Ascending aorta (tissue), 2 donors: ENCODE measurements at regions not wholly inside any gene's neighbourhood (a gene's known extent, or its start where the extent isn't known, plus 50 kb on each side); places are given as distances from the start of the nearest gene placed in this dataset.
"Not testable (repeated sequence)": the region's sequence is repeated elsewhere in the genome, so short reads cannot be mapped to it uniquely, and the experiment has no call there.

Experiments used
- DNase-seq, 2 donors: peaks; one replicate each; pipeline ENCODE4 v3.0.0-alpha.2; 2019; ENCODE audit warnings: low spot score in 2 of 2
- H3K27ac ChIP-seq, 2 donors: fragments of 200-600 bp; sonication (generic); one replicate each; pipeline ENCODE4 v1.5.1; 2016 to 2017; ENCODE audit warnings: mild to moderate bottlenecking in 1 of 2
- H3K27me3 ChIP-seq: fragments of 200-600 bp; sonication (generic); one replicate; pipeline ENCODE4 v1.5.1; 2017
- H3K36me3 ChIP-seq, 2 donors: fragments of 200-600 bp; sonication (generic); one replicate each; pipeline ENCODE4 v1.5.1; 2016
- H3K4me1 ChIP-seq, 2 donors: fragments of 200-600 bp; sonication (generic); one replicate each; pipeline ENCODE4 v1.5.1; 2016 to 2017; ENCODE audit warnings: mild to moderate bottlenecking in 1 of 2
- H3K4me3 ChIP-seq, 2 donors: fragments of 200-600 bp; sonication (generic); one replicate each; pipeline ENCODE4 v1.5.1; 2016 to 2017; ENCODE audit warnings: mild to moderate bottlenecking in 1 of 2
- H3K9me3 ChIP-seq, 2 donors: fragments of 200-600 bp; sonication (generic); one replicate each; pipeline ENCODE4 v1.5.1; 2016
- intact Hi-C: fragments of 100-400 bp; cut with DNase I; formaldehyde crosslinking; loops from one replicate; pipeline ENCODE4 v1.15.1; 2023
- TF ChIP-seq, protein P1 (sequence below), 3 experiments: fragments of 200-600 bp in 2 of 3; fragments of 450-650 bp in 1 of 3; sonication (generic) in 2 of 3; IDR thresholded peaks; one replicate each; pipeline ENCODE4 v1.5.1; 2016 to 2019; ENCODE audit warnings: antibody characterized with exemption in 3 of 3, mild to moderate bottlenecking in 1 of 3, moderate library complexity in 1 of 3

DNA sequence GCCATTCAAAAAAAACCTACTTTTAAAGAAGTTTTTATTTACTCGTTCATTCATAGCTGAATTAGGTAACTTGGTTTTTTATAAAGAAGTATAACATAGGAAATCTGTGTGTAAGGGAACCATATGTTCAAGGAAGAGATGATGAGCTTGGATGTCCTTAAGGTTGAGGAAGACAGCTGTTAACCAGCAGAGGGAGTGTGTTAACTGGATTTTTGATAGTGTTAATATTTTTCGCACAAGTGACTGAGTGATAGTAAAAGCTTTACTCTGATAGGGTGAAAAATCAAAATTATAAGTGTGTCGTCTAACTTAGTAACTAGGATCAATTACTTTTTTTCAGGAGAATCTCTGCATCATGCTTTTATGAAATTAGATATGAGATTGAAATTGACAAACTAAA is 134.7 kb downstream of the ARL5B start:
- Histone ChIP-seq H3K9me3 (no peaks in the 10 kb centered on the region), H3K4me1 (no peaks in the 10 kb centered on the region), H3K4me3 (no peak overlapping the region), H3K36me3 (no peaks in the 10 kb centered on the region), H3K27ac (no peak overlapping the region), H3K27me3 (no peaks in the 10 kb centered on the region)
- TF ChIP-seq, protein P1, sequence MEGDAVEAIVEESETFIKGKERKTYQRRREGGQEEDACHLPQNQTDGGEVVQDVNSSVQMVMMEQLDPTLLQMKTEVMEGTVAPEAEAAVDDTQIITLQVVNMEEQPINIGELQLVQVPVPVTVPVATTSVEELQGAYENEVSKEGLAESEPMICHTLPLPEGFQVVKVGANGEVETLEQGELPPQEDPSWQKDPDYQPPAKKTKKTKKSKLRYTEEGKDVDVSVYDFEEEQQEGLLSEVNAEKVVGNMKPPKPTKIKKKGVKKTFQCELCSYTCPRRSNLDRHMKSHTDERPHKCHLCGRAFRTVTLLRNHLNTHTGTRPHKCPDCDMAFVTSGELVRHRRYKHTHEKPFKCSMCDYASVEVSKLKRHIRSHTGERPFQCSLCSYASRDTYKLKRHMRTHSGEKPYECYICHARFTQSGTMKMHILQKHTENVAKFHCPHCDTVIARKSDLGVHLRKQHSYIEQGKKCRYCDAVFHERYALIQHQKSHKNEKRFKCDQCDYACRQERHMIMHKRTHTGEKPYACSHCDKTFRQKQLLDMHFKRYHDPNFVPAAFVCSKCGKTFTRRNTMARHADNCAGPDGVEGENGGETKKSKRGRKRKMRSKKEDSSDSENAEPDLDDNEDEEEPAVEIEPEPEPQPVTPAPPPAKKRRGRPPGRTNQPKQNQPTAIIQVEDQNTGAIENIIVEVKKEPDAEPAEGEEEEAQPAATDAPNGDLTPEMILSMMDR (IDR thresholded peaks at IDR 0.05), result no peak
- intact Hi-C loops, result no loop called here
- no peak for DNase-seq

DNA sequence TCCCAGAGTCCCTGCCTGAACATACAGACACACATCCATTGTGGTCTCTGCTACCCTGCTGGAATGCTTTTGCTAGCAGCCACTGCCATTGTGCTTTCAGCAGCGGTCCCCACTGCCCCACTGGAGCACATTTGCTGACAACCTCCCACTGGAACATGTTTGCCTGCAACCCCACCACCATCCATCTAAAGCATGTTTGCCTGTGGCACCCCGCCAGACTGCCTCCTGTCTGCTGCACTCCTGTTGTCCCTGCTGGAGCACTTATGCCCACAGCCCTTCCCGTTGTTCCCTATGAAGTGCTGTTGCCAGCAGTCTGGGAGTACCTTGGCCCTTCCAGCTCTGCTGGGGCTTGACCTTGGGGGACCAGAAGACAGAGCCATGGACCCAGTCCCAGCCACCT is 136.3 kb downstream of the ARL5B start:
- TF ChIP-seq, protein P1 (IDR thresholded peaks at IDR 0.05), result no peak
- intact Hi-C loops, result no loop called here
- Histone ChIP-seq H3K4me3 (no peak overlapping the region), H3K36me3 (no peaks in the 10 kb centered on the region), H3K9me3 (no peaks in the 10 kb centered on the region), H3K27ac (no peak overlapping the region), H3K4me1 (no peaks in the 10 kb centered on the region), H3K27me3 (no peaks in the 10 kb centered on the region)
- DNase-seq, result no peak

DNA sequence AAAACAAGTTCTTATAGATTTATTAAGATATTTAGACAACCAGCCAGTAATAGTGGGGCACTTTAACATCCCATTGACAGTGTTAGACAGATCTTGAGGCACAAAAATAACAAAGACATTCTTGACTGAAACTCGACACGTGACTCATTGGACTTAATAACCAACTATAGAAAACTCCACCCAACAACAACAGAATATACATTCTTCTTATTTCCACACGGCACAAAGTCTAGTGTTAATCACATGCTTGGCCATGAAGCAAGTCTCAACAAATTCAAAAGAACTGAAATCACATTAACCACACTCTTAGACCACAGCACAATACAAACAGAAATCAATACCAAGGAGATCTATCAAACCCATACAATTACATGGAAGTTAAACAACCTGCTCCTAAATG is 138.1 kb downstream of the ARL5B start:
- H3K27me3 ChIP-seq, result no peaks in the 10 kb centered on the region
- no peaks in the 10 kb centered on the region for H3K9me3 ChIP-seq
- no peaks in the 10 kb centered on the region for H3K4me1 ChIP-seq
- intact Hi-C loops, result no loop called here
- no peaks in the 10 kb centered on the region for H3K36me3 ChIP-seq
- no peak overlapping the region for H3K27ac ChIP-seq
- no peak for DNase-seq
- no peak overlapping the region for H3K4me3 ChIP-seq
- TF ChIP-seq, protein P1 (IDR thresholded peaks at IDR 0.05), result no peak

DNA sequence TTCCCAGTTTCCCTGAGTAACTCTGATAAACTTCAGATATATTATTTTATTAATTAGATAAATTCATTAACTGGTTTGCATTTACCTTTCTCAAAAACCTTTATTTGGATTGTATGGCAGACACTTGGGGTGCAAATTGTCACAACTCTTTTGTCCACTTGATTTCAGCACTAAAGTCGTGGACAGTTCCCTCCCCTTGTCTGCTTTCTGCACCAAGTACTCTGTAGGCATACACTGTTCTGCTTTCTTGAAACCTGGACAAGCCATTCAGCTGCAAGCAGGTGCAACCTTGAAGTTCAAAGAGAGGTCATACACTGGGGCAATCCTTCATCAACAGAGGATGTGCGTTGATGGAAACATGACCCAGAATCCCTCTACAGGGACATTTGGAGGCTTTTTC is 162.9 kb downstream of the ARL5B start:
- DNase-seq, result no peak
- Histone ChIP-seq H3K27ac (no peak overlapping the region), H3K4me3 (no peak overlapping the region), H3K27me3 (no peaks in the 10 kb centered on the region), H3K4me1 (no peaks in the 10 kb centered on the region), H3K9me3 (no peaks in the 10 kb centered on the region), H3K36me3 (no peaks in the 10 kb centered on the region)
- TF ChIP-seq, protein P1 (IDR thresholded peaks at IDR 0.05), result no peak
- intact Hi-C loops, result no loop called here

DNA sequence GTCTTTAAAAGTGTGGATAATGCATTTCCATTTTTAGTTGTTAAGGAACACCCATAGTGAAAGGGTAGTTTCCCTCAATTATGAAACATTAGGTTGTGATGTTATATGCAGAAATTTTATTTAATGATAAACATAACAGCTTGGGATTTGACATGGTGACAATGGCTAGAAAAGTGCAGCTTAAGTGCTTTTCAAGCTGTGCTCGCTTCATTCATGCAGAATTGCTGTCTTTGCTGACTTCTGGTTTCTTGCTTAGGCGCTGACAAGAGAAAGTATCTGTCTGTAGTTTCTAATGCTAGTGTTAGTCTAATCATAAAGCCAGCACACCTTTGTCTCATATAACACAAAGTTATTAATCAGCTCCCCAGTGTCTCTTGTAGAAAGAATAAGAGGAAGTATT is 170.0 kb downstream of the ARL5B start:
- Histone ChIP-seq H3K36me3 (no peaks in the 10 kb centered on the region), H3K4me1 (no peaks in the 10 kb centered on the region), H3K4me3 (no peak overlapping the region), H3K27ac (no peak overlapping the region), H3K27me3 (no peaks in the 10 kb centered on the region), H3K9me3 (no peaks in the 10 kb centered on the region)
- intact Hi-C loops, result no loop called here
- DNase-seq, result no peak
- TF ChIP-seq, protein P1 (IDR thresholded peaks at IDR 0.05), result no peak

DNA sequence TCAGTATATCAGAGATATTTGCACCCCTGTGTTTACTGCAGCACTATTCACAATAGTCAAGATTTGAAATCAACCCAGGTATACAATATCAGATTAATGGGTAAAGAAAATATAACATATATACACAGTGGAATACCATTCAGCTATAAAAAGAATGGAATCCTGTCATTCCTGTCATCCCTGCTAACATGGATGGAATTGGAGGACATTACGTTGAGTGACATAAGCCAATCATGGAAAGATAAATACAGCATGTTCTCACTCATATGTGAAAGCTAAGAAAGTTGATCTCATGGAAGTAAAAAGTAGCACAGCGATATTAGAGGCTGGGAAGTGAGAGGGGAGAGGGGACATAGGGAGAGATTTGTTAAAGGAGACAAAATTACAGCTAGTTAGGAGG is 171.0 kb downstream of the ARL5B start:
- Histone ChIP-seq H3K9me3 (no peaks in the 10 kb centered on the region), H3K27me3 (no peaks in the 10 kb centered on the region), H3K4me1 (no peaks in the 10 kb centered on the region), H3K4me3 (no peak overlapping the region), H3K27ac (no peak overlapping the region), H3K36me3 (no peaks in the 10 kb centered on the region)
- DNase-seq, result no peak
- TF ChIP-seq, protein P1 (IDR thresholded peaks at IDR 0.05), result no peak
- intact Hi-C loops, result no loop called here

DNA sequence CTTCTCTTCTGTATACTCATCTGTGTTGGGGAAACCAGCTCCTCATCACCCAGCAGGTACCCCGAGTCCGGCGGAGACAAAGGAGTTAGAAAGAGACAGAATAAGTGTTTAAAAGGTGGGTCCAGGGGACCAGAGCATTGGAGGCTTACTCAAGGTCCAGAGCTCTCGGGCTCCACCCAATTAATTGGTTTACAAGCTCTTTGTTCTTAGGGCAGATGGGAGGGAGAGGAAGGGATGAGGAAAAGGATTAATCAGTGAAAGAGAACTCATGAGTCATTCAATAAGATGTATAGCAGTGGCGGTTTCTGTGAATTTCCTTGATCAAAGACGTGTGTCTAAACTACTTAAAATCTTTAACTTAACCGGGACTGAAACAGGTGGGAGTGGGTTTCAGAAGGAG is 192.0 kb upstream of the MALRD1 start:
- H3K27me3 ChIP-seq, DNase-seq, H3K36me3 ChIP-seq, H3K27ac ChIP-seq, H3K4me3 ChIP-seq, H3K9me3 ChIP-seq, H3K4me1 ChIP-seq, intact Hi-C loops: not testable (repeated sequence)
